A673 (cell line): ENCODE measurements at regions not wholly inside any gene's neighbourhood (a gene's known extent, or its start where the extent isn't known, plus 50 kb on each side); places are given as distances from the start of the nearest gene placed in this dataset.

ENCODE experiments used
- EZH2 ChIP-seq: fragments of 200-600 bp; sonication (generic); IDR thresholded peaks from 2 replicates; pipeline ENCODE4 v1.6.1; 2017; ENCODE audit warnings: borderline replicate concordance, low read depth, mild to moderate bottlenecking, mixed read lengths, antibody characterized with exemption, low read length; ENCODE audit not compliant: poor library complexity, severe bottlenecking
- TF ChIP-seq, protein P1 (sequence below): fragments of 300-800, 200-600 bp; sonication (generic); conservative IDR thresholded peaks from 2 replicates; pipeline ENCODE4 v1.5.1; 2017; ENCODE audit warnings: low read depth, mild to moderate bottlenecking, antibody characterized with exemption, low read length, moderate library complexity, mixed read lengths

DNA sequence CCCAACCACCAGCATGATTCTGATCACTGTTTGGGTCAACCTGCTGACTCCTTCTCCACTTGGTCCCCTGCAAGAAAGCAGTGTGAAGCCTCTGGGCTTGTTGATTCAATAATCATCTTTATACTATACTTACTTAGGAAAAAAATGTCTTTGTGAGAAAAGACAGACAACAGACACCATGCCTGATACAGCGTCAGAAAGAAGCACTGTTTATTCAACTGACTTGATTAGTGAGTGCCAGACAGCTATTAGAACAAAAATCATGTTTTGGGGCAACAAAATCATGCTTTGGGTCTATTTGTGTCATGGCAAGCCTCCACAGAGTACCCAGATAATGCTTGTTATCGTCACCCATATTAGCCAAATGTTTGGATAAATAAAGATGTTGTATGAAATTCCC lies 58.7 kb upstream of the ATL2 start:
- TF ChIP-seq, protein P1, sequence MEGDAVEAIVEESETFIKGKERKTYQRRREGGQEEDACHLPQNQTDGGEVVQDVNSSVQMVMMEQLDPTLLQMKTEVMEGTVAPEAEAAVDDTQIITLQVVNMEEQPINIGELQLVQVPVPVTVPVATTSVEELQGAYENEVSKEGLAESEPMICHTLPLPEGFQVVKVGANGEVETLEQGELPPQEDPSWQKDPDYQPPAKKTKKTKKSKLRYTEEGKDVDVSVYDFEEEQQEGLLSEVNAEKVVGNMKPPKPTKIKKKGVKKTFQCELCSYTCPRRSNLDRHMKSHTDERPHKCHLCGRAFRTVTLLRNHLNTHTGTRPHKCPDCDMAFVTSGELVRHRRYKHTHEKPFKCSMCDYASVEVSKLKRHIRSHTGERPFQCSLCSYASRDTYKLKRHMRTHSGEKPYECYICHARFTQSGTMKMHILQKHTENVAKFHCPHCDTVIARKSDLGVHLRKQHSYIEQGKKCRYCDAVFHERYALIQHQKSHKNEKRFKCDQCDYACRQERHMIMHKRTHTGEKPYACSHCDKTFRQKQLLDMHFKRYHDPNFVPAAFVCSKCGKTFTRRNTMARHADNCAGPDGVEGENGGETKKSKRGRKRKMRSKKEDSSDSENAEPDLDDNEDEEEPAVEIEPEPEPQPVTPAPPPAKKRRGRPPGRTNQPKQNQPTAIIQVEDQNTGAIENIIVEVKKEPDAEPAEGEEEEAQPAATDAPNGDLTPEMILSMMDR, result no peak
- TF ChIP-seq EZH2, result no peak
